Spleen (tissue), 11 donors: ENCODE measurements at regions not wholly inside any gene's neighbourhood (a gene's known extent, or its start where the extent isn't known, plus 50 kb on each side); places are given as distances from the start of the nearest gene placed in this dataset.
A peak's percentile ranks its signal among the peaks of the same experiment; 100 is the strongest.

Experiments used
- DNase-seq: peaks from one replicate; pipeline ENCODE4 v3.0.0-alpha.2; 2020
- H3K27ac ChIP-seq, 8 donors: fragments of 200-600 bp; sonication (generic) in 7 of 8; 1 replicate in 4 of 8; 2 replicates in 4 of 8; pipeline versions ENCODE4 v1.5.0 to v1.8.0; 2016 to 2021; ENCODE audit warnings: inconsistent platforms in 4 of 8, mild to moderate bottlenecking in 4 of 8, moderate library complexity in 1 of 8
- H3K27me3 ChIP-seq, 7 donors: fragments of 200-600 bp; sonication (generic) in 6 of 7; replicated peaks in 1 of 7; 1 replicate in 4 of 7; 2 replicates in 3 of 7; pipeline versions ENCODE4 v1.5.0 to v1.8.0; 2016 to 2021; ENCODE audit warnings: inconsistent platforms in 3 of 7, mild to moderate bottlenecking in 1 of 7
- H3K36me3 ChIP-seq, 6 donors: fragments of 200-600 bp; sonication (generic) in 5 of 6; 1 replicate in 4 of 6; 2 replicates in 2 of 6; pipeline versions ENCODE4 v1.5.0 to v1.8.0; 2016 to 2021; ENCODE audit warnings: inconsistent platforms in 2 of 6
- H3K4me1 ChIP-seq, 6 donors: fragments of 200-600 bp; sonication (generic) in 5 of 6; 1 replicate in 3 of 6; 2 replicates in 3 of 6; pipeline versions ENCODE4 v1.5.0 to v1.8.0; 2016 to 2021; ENCODE audit warnings: inconsistent platforms in 3 of 6
- H3K4me3 ChIP-seq, 8 donors: fragments of 200-600 bp; sonication (generic) in 7 of 8; 1 replicate in 4 of 8; 2 replicates in 4 of 8; pipeline versions ENCODE4 v1.5.0 to v1.8.0; 2016 to 2021; ENCODE audit warnings: inconsistent platforms in 4 of 8, mild to moderate bottlenecking in 4 of 8, moderate library complexity in 2 of 8
- H3K9me3 ChIP-seq, 8 donors: fragments of 200-600 bp; sonication (generic) in 7 of 8; 1 replicate in 4 of 8; 2 replicates in 4 of 8; pipeline versions ENCODE4 v1.5.0 to v1.8.0; 2016 to 2021; ENCODE audit warnings: inconsistent platforms in 4 of 8
- POLR2A ChIP-seq, 3 donors: fragments of 450-650 bp; IDR thresholded peaks; one replicate each; pipeline ENCODE4 v1.5.1; 2017; ENCODE audit warnings: antibody characterized with exemption in 3 of 3, mild to moderate bottlenecking in 1 of 3
- POLR2AphosphoS5 ChIP-seq, 3 donors: sonication (generic); formaldehyde crosslinking; IDR thresholded peaks; one replicate each; pipeline ENCODE4 v1.5.1; 2017; ENCODE audit warnings: antibody characterized with exemption in 3 of 3
- WGBS, 5 donors: extraction: QIAGEN DNeasy Blood & Tissue Kit in 3 of 5; methylation state at CpG; one replicate each; pipeline versions ENCODE4 v1.1.5 to v1.1.7; 2013 to 2018; 5-methylcytosine and 5-hydroxymethylcytosine counted together
- intact Hi-C: fragments of 100-400 bp; cut with DNase I; formaldehyde crosslinking; loops from one replicate; pipeline ENCODE4 v1.15.0; 2023; ENCODE audit warnings: low total_unique reads
- TF ChIP-seq, protein P1 (sequence below), 11 experiments: fragments of 200-600 bp in 7 of 11; fragments of 450-650 bp in 4 of 11; sonication (generic) in 4 of 11; IDR thresholded peaks in 8 of 11; conservative IDR thresholded peaks in 3 of 11; 1 replicate in 7 of 11; 2 replicates in 4 of 11; pipeline versions ENCODE4 v1.4.0 to v1.8.0; 2016 to 2021; ENCODE audit warnings: antibody characterized with exemption in 11 of 11, inconsistent platforms in 4 of 11, mild to moderate bottlenecking in 1 of 11
- donor health status: healthy with polysubstance abuse.
- donor health status: DM: no; HTN: no; CAD: no; lungs with moderate emphysema.
- donor health status: DM: no; HTN: no; CAD: no.
- donor health status: Bipolar disorder and iron deficiency.
- donor health status: healthy.
- donor health status: DM: no; HTN: no; CAD: no.
- donor health status: DM: yes; HTN: yes; CAD: no.

GRCh38 chr7:19984231-19984632 lies 210.8 kb upstream of the TMEM196 start:
- H3K36me3 ChIP-seq, result no peaks in the 10 kb centered on the region
- TF ChIP-seq POLR2A (IDR thresholded peaks at IDR 0.05), result no peak
- TF ChIP-seq, protein P1, sequence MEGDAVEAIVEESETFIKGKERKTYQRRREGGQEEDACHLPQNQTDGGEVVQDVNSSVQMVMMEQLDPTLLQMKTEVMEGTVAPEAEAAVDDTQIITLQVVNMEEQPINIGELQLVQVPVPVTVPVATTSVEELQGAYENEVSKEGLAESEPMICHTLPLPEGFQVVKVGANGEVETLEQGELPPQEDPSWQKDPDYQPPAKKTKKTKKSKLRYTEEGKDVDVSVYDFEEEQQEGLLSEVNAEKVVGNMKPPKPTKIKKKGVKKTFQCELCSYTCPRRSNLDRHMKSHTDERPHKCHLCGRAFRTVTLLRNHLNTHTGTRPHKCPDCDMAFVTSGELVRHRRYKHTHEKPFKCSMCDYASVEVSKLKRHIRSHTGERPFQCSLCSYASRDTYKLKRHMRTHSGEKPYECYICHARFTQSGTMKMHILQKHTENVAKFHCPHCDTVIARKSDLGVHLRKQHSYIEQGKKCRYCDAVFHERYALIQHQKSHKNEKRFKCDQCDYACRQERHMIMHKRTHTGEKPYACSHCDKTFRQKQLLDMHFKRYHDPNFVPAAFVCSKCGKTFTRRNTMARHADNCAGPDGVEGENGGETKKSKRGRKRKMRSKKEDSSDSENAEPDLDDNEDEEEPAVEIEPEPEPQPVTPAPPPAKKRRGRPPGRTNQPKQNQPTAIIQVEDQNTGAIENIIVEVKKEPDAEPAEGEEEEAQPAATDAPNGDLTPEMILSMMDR (IDR thresholded peaks at IDR 0.05 in 8 of 11, conservative IDR thresholded peaks at IDR 0.05 in 3 of 11), result no peak
- no peak for TF ChIP-seq POLR2AphosphoS5 (IDR thresholded peaks at IDR 0.05)
- no peaks in the 10 kb centered on the region for H3K4me1 ChIP-seq
- no peaks in the 10 kb centered on the region for H3K27me3 ChIP-seq
- H3K4me3 ChIP-seq, result no peak overlapping the region
- H3K9me3 ChIP-seq, result peaks cover 0 to 11% (median 0%) of the 10 kb centered on the region in 8 donors
- DNase-seq, result peak; percentile 67
- intact Hi-C loops, result no loop called here
- WGBS, 5 donors, result 82 to 94% (median 93%) methylated on average over 3 of the region's 3 CpGs
- no peak overlapping the region for H3K27ac ChIP-seq

- no peaks in the 10 kb centered on the region for H3K27me3 ChIP-seq
- no peak for DNase-seq
- no peaks in the 10 kb centered on the region for H3K4me1 ChIP-seq
- no peak overlapping the region for H3K27ac ChIP-seq
- peaks cover 0 to 11% (median 0%) of the 10 kb centered on the region in 8 donors for H3K9me3 ChIP-seq
- intact Hi-C loops, result no loop called here
- no peak overlapping the region for H3K4me3 ChIP-seq
- H3K36me3 ChIP-seq, result no peaks in the 10 kb centered on the region
- TF ChIP-seq, protein P1 (IDR thresholded peaks at IDR 0.05 in 8 of 11, conservative IDR thresholded peaks at IDR 0.05 in 3 of 11), result peak in 2 of 11 experiments; percentile 15 to 20
- no peak for TF ChIP-seq POLR2AphosphoS5 (IDR thresholded peaks at IDR 0.05)
- 56 to 70% (median 62%) methylated on average over 6 of the region's 6 CpGs for WGBS, 5 donors
Measured at GRCh38 chr7:19982841-19983835, 209.7 kb upstream of the TMEM196 start.

DNA sequence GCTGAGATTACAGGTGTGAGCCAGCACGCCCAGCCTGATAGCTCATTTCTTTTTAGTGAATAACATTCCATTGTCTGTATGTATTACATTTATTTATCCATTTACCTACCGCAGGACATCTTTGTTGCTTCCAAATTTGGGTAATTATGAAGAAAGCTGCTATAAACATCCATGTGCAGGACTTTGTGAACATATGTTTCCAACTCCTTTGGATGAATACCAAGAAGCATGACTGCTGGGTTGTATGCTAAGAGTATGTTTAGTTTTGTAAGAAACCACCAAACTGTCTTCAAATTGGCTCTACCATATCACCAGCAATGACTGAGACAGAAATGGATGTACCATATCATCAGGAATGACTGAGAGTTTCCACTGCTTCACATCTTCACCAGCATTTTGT lies 200.2 kb upstream of the TMEM196 start:
- H3K27ac ChIP-seq, result no peak overlapping the region
- peaks cover 0 to 3% (median 0%) of the 10 kb centered on the region in 8 donors for H3K9me3 ChIP-seq
- no peaks in the 10 kb centered on the region for H3K27me3 ChIP-seq
- intact Hi-C loops, result loop anchor here (10.0 kb wide), 1 partner anchor 59 kb away; no protein-coding TSS in a partner anchor
- WGBS, 5 donors, result 87 to 98% (median 92%) methylated on average over 2 of the region's 2 CpGs
- no peak overlapping the region for H3K4me3 ChIP-seq
- no peaks in the 10 kb centered on the region for H3K36me3 ChIP-seq
- no peak for TF ChIP-seq POLR2A (IDR thresholded peaks at IDR 0.05)
- TF ChIP-seq, protein P1 (IDR thresholded peaks at IDR 0.05 in 8 of 11, conservative IDR thresholded peaks at IDR 0.05 in 3 of 11), result no peak
- no peak for TF ChIP-seq POLR2AphosphoS5 (IDR thresholded peaks at IDR 0.05)
- no peak for DNase-seq
- no peaks in the 10 kb centered on the region for H3K4me1 ChIP-seq

- Histone ChIP-seq H3K36me3 (no peaks in the 10 kb centered on the region), H3K27me3 (no peaks in the 10 kb centered on the region), H3K4me1 (no peaks in the 10 kb centered on the region), H3K9me3 (peaks cover 0 to 3% (median 0%) of the 10 kb centered on the region in 8 donors), H3K27ac (no peak overlapping the region), H3K4me3 (no peak overlapping the region)
- no peak for DNase-seq
- WGBS, 5 donors, result 77 to 92% (median 88%) methylated on average over 1 of the region's 1 CpG
- TF ChIP-seq POLR2AphosphoS5 (IDR thresholded peaks at IDR 0.05) (no peak), POLR2A (IDR thresholded peaks at IDR 0.05) (no peak)
- TF ChIP-seq, protein P1 (IDR thresholded peaks at IDR 0.05 in 8 of 11, conservative IDR thresholded peaks at IDR 0.05 in 3 of 11), result no peak
- intact Hi-C loops, result loop anchor here (10.0 kb wide), 1 partner anchor 58 kb away; no protein-coding TSS in a partner anchor
Measured at GRCh38 chr7:19972876-19973275, 199.5 kb upstream of the TMEM196 start.
